ES-I3 (cell line): ENCODE measurements at regions not wholly inside any gene's neighbourhood (a gene's known extent, or its start where the extent isn't known, plus 50 kb on each side); places are given as distances from the start of the nearest gene placed in this dataset.

Experiments used
- H3K36me3 ChIP-seq: 2 replicates; pipeline ENCODE4 v1.6.1; 2013; ENCODE audit warnings: mild to moderate bottlenecking, low read length, control low read depth, moderate library complexity; ENCODE audit not compliant: insufficient read depth
- H3K4me1 ChIP-seq: 2 replicates; pipeline ENCODE4 v1.6.1; 2013; ENCODE audit warnings: mild to moderate bottlenecking, control low read depth, low read length; ENCODE audit not compliant: insufficient read depth
- H3K9ac ChIP-seq: 2 replicates; pipeline ENCODE4 v1.6.1; 2013; ENCODE audit warnings: low read depth, mild to moderate bottlenecking, low read length, moderate library complexity
- H3K9me3 ChIP-seq: 2 replicates; pipeline ENCODE4 v1.6.1; 2013; ENCODE audit warnings: mild to moderate bottlenecking, low read length, moderate library complexity; ENCODE audit not compliant: control insufficient read depth, insufficient read depth

DNA sequence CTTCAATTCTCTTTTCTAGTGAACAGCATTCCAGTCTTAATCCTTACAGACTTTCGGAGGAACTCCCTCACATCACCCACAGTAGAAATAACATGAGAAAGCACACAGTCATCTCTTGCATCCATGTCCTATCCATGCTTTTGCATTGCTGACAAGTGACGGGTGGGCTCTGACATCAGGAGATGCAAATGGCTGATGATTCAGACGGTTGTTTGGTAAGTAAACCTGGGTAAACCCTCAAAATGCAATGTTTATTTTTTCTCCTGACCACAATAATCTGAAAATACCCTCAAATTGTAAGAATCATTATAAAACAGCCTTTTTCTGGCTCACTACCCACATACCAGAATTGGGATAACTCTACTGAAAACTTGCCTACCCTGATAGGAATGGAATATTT, 792.0 kb downstream of the MAFB start:
- H3K36me3 ChIP-seq, result no peaks in the 10 kb centered on the region
- no peak overlapping the region for H3K9ac ChIP-seq
- H3K4me1 ChIP-seq, result peaks cover 14% of the 10 kb centered on the region; the same call in 1 of the 2 replicates
- no peaks in the 10 kb centered on the region for H3K9me3 ChIP-seq

DNA sequence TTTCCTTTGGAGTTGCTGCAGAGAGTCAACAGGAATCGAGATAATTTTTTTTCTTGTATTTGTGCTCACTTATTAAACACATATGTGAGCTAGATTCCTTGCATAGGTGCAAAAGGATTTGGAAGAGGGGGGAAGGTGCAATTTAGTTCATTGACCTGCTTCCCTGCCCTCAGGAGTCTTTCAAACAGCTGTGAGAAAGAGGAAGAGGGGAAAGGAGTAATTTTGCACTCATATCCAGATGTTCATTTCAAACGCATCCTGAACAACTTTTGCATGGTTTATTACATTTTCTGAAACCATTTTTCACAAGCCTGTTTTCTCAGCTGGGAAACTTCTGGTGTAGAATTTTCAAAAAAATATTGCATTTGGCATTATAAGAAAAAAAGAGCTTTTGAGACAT, 795.0 kb downstream of the MAFB start:
- H3K9ac ChIP-seq, result no peak overlapping the region
- H3K4me1 ChIP-seq, result peaks cover 4% of the 10 kb centered on the region; the same call in 1 of the 2 replicates
- H3K9me3 ChIP-seq, result no peaks in the 10 kb centered on the region
- no peaks in the 10 kb centered on the region for H3K36me3 ChIP-seq

DNA sequence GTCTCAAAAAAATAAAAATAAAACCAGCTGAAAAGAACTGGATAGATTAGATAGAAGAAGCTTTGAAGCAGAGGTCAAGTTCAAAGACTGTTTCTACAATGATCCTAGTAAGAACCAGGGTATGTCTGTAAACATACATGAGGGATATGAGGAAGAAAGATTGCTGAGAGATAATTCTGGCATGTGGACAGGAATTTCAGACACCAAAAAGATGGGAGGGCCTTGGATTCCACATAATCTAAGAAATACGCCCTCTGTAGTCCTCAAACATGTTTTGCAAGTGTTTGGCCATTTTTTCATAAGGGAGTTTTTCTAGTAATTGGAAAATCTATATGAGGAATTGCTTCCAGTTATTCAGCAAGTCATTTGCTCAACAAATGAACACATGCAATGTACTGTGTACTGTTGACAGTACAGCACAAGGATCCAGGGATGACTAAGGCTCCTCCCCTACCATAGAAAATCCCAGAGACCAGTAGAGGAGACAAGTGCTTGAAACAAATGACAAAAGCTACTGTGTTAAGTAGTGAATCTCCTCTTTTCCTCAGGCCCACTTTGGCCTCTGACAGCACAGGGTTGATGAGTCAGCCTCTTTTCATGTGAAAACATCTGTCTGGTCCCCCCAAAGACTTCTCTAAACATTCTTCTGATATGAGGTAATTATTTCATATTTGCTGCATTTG, 795.9 kb downstream of the MAFB start:
- Histone ChIP-seq H3K9me3 (no peaks in the 10 kb centered on the region), H3K4me1 (peaks cover 4% of the 10 kb centered on the region; the same call in 1 of the 2 replicates), H3K9ac (no peak overlapping the region), H3K36me3 (no peaks in the 10 kb centered on the region)

GRCh38 chr20:39890697-39891096, 798.3 kb downstream of the MAFB start:
- Histone ChIP-seq H3K36me3 (no peaks in the 10 kb centered on the region), H3K4me1 (peaks cover 14% of the 10 kb centered on the region; the same call in 1 of the 2 replicates), H3K9me3 (no peaks in the 10 kb centered on the region), H3K9ac (no peak overlapping the region)

DNA sequence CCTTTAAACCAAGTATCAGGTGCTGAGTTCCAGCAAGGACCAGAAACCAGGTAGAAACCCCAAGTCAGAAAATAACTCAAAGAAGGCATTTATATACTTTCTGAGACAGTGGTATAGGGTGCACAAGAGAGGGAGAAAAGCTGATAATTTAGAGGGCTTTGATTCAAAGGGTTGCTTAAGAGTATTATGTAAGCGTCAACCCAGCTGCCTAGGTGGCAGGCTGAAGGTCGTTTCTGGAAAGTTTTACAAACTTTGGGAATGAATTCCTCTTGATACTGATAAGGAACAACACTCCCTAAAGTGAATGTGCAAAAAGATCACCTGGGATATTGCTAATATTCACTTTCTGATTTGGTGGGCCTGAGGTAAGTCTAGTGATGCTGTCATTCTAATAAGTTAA, 800.7 kb downstream of the MAFB start:
- Histone ChIP-seq H3K9me3 (no peaks in the 10 kb centered on the region), H3K36me3 (no peaks in the 10 kb centered on the region), H3K4me1 (peaks cover 16% of the 10 kb centered on the region; the same call in 1 of the 2 replicates), H3K9ac (no peak overlapping the region)

DNA sequence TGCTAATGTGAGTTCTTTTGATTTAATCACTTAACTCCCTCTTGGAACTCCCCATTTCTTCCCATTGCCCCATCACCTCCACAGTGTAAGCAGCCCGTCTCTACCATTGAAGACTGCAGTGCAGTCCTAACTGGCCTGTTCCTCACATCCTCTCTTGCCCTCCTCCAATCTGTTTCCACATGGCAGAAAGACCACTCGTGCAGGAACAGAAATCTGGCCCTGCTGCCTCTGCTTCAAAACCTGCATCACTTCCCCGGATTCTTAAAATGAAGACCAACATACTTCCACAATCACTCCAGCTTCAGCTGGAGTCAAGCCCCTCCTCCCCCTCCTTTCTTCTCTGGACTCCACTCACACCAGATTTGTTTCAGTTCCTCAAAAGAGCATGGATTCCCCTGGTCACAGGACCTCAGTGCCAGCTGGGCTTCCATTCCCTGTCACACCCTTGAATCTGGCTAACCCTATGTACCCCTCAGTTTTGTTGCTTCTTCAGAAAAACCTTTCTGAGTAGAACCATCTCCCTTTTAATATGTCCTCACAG, 802.3 kb downstream of the MAFB start:
- no peak overlapping the region for H3K9ac ChIP-seq

GRCh38 chr20:39885975-39886649, 802.9 kb downstream of the MAFB start:
- peaks cover 12% of the 10 kb centered on the region for H3K9me3 ChIP-seq
- no peak overlapping the region for H3K9ac ChIP-seq
- H3K36me3 ChIP-seq, result no peaks in the 10 kb centered on the region
- H3K4me1 ChIP-seq, result peaks cover 14% of the 10 kb centered on the region; the same call in 1 of the 2 replicates

More for the DNA sequence above, 802.3 kb downstream of the MAFB start:
- Histone ChIP-seq H3K4me1 (peaks cover 14% of the 10 kb centered on the region; the same call in 1 of the 2 replicates), H3K9me3 (peaks cover 11% of the 10 kb centered on the region), H3K36me3 (no peaks in the 10 kb centered on the region)

DNA sequence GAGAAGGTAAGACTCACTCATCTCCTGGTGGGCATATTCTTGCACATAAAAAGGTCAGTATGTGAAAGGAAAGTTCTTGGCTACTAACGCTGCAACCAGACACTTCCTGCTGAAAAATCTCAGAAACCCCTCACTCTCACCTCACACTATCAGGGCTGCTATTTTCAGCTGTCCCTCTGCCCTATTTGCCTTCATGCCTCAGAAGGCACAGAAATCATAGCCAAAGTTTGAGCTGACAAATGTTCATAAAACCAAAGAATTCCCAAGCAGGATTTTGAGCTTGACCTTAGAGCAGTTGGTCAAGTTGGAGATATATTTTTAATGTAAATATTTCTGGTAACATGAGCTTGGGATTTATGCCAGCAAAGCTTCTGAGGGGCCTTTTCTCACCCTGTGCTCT, 806.2 kb downstream of the MAFB start:
- H3K4me1 ChIP-seq, result peaks cover 23% of the 10 kb centered on the region
- no peak overlapping the region for H3K9ac ChIP-seq
- H3K36me3 ChIP-seq, result no peaks in the 10 kb centered on the region
- H3K9me3 ChIP-seq, result peaks cover 12% of the 10 kb centered on the region

- Histone ChIP-seq H3K9me3 (peaks cover 12% of the 10 kb centered on the region), H3K9ac (no peak overlapping the region), H3K36me3 (no peaks in the 10 kb centered on the region), H3K4me1 (peaks cover 14% of the 10 kb centered on the region)
These were observed 808.1 kb downstream of the MAFB start for GRCh38 chr20:39880890-39881289.

DNA sequence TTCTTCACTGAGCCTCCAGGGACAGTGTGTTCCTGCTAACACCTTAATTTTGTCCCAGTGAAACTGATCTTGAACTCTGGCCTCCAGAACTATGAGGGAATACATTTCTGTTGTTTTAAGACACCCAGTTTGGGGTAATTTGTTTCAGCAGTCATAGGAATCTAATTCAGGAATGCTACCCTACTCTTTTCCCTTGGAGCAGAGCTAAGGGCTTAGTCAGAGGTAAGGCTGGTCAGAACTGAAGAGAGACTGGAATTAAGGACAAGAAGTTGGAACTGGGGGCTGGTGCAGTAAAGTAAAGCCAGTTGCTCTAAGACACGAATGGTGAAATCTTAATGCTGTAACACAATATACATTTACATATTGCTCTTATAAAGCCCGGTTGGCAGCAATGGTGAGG, 809.7 kb downstream of the MAFB start:
- H3K9me3 ChIP-seq, result peaks cover 12% of the 10 kb centered on the region
- H3K36me3 ChIP-seq, result no peaks in the 10 kb centered on the region
- peaks cover 10% of the 10 kb centered on the region for H3K4me1 ChIP-seq
- H3K9ac ChIP-seq, result no peak overlapping the region

DNA sequence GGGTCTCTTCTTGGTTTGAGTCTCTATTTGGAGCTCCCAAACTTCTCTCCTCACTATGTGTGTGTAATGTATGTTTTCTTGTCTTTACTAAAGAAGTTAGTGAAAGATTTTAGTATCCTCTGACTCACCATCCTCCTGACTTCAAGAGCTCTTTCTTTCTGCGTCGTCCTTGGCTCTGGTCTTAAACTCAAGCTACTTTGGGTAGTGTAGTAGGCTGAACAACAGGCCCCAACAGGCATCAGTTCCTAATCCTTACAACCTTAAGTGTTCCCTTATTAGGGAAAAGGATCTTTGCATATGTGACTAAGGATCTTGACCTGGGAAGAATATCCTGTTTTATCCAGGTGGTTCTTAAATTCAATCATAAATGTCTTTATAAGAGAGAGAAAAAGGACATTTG, 810.2 kb downstream of the MAFB start:
- Histone ChIP-seq H3K4me1 (peaks cover 10% of the 10 kb centered on the region), H3K9me3 (peaks cover 12% of the 10 kb centered on the region), H3K36me3 (no peaks in the 10 kb centered on the region), H3K9ac (no peak overlapping the region)

- Histone ChIP-seq H3K9me3 (peaks cover 12% of the 10 kb centered on the region), H3K4me1 (peaks cover 10% of the 10 kb centered on the region), H3K36me3 (no peaks in the 10 kb centered on the region), H3K9ac (no peak overlapping the region)
These were observed 810.7 kb downstream of the MAFB start for GRCh38 chr20:39878320-39878719.

DNA sequence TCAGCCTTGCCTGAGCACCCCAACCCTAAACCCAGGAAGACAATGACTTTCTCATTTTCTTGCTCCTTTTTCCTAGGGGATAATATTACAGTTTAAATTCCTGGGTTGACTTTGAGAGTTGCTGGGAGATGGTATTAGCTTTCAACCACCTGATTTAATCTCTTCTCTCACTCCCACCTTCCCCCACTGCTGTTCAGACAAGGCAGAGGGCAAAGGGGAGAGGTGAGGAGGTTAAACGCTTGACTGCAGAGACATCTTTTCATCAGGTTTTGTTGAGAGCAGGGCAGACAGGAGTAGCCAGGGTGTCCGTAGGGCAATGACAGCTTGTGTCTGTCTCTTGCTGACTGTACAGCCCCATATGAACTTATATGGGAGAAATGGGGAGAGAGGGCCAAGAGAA, 811.2 kb downstream of the MAFB start:
- Histone ChIP-seq H3K9ac (no peak overlapping the region), H3K4me1 (peaks cover 10% of the 10 kb centered on the region), H3K9me3 (peaks cover 9% of the 10 kb centered on the region), H3K36me3 (no peaks in the 10 kb centered on the region)

GRCh38 chr20:39876976-39877635, 811.9 kb downstream of the MAFB start:
- peaks cover 10% of the 10 kb centered on the region for H3K4me1 ChIP-seq

More at GRCh38 chr20:39876976-39877635, 811.9 kb downstream of the MAFB start:
- Histone ChIP-seq H3K9me3 (peaks cover 5% of the 10 kb centered on the region), H3K9ac (no peak overlapping the region), H3K36me3 (no peaks in the 10 kb centered on the region)
